Urinary bladder (tissue), 3 donors: ENCODE measurements at regions not wholly inside any gene's neighbourhood (a gene's known extent, or its start where the extent isn't known, plus 50 kb on each side); places are given as distances from the start of the nearest gene placed in this dataset.
"Not testable (repeated sequence)": the region's sequence is repeated elsewhere in the genome, so short reads cannot be mapped to it uniquely, and the experiment has no call there.

Experiments
- DNase-seq: peaks from one replicate; pipeline ENCODE4 v3.0.0-alpha.2; 2015; ENCODE audit errors: extremely low spot score
- H3K27ac ChIP-seq: one replicate; pipeline ENCODE4 v1.5.1; 2013; ENCODE audit warnings: low read depth, mild to moderate bottlenecking, moderate library complexity
- H3K36me3 ChIP-seq: one replicate; pipeline ENCODE4 v1.6.1; 2013; ENCODE audit warnings: mild to moderate bottlenecking, moderate library complexity; ENCODE audit not compliant: insufficient read depth
- H3K4me1 ChIP-seq: one replicate; pipeline ENCODE4 v1.6.1; 2013; ENCODE audit warnings: mild to moderate bottlenecking, moderate library complexity; ENCODE audit not compliant: insufficient read depth
- H3K4me3 ChIP-seq: one replicate; pipeline ENCODE4 v1.5.1; 2013; ENCODE audit warnings: low read depth, low read length
- WGBS: extraction: QIAGEN DNeasy Blood & Tissue Kit; methylation state at CpG from one replicate; pipeline ENCODE4 v1.1.7; 2013; 5-methylcytosine and 5-hydroxymethylcytosine counted together
- donor health status: healthy with polysubstance abuse.
- donor health status: healthy.

DNA sequence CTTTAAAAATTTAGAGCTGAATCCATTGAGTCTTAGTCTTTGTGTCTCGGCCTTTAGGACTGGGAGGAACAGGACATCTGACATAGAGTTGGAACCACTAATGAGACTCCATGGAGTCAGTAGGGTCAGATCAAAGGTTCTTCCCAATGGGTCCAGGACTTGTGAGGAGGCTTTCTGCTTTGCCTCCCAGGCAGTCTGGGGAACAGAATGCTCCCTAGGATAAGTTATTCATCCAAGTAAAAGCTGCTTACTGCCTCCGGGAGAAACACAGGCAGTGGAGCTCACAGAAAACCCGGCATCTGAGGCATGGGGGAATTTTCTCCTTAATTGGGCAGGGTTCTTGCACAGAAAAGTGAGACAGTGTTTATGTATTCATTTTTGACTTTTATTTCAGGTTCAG lies 216.4 kb downstream of the SEC23IP start:
- H3K4me3 ChIP-seq, result no peak overlapping the region
- no peaks in the 10 kb centered on the region for H3K4me1 ChIP-seq
- no peak for DNase-seq
- 74% methylated on average over 3 of the region's 3 CpGs for WGBS
- no peaks in the 10 kb centered on the region for H3K36me3 ChIP-seq
- H3K27ac ChIP-seq, result no peak overlapping the region

DNA sequence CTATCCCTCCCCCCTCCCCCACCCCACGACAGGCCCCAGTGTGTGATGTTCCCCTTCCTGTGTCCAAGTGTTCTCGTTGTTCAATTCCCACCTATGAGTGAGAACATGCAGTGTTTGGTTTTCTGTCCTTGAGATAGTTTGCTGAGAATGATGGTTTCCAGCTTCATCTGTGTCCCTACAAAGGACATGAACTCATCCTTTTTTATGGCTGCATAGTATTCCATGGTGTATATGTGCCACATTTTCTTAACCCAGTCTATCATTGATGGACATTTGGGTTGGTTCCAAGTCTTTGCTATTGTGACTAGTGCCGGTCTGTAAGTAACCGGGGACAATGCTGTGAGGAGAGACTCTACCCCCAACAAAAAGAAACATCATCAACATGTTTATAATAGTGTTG lies 217.2 kb downstream of the SEC23IP start:
- H3K27ac ChIP-seq, H3K4me1 ChIP-seq, DNase-seq, H3K4me3 ChIP-seq, H3K36me3 ChIP-seq: not testable (repeated sequence)
- WGBS, result 88% methylated on average over 4 of the region's 4 CpGs

DNA sequence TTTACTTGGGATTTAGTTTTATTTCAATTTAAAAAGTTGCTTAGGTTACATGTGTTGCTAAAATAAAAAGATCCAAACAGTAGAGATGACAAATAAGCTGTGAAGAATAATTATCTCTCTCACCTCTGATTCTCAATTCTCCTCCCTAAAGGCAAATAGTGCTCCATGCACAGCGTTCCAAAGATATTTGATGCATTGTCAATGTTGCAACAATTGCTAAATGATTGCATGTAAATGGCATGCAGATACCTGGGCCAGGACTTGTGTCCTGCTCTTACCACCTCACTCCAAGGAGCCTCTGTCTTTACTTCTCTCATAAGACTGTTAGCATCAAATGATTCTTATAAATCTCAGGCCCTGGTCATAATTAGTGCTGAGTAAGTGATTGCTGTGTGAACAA lies 217.7 kb downstream of the SEC23IP start:
- 76% methylated on average over 1 of the region's 1 CpG for WGBS
- Histone ChIP-seq H3K27ac (no peak overlapping the region), H3K36me3 (no peaks in the 10 kb centered on the region), H3K4me3 (no peak overlapping the region), H3K4me1 (no peaks in the 10 kb centered on the region)
- no peak for DNase-seq

DNA sequence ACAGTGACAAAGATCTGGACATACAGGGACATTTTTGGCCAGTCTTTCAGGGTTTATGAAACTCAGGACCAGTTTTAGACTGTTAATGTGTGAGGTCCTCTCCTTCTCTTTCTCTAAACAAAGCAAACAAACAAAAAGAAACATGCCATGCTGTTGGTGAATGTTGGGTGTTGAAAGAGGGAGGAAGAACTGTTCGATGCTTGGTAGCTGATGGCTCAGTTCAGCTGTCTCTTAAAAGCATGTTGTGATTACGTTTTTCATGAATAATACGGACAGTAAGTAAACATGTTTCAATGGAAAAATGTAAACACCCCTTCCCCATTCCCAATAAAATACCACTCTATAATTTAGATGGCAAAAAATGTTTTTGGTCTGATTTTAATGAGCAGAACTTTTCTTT lies 219.1 kb downstream of the SEC23IP start:
- H3K36me3 ChIP-seq, result no peaks in the 10 kb centered on the region
- DNase-seq, result no peak
- H3K27ac ChIP-seq, result no peak overlapping the region
- H3K4me1 ChIP-seq, result no peaks in the 10 kb centered on the region
- no peak overlapping the region for H3K4me3 ChIP-seq
- WGBS, result 30% methylated on average over 3 of the region's 3 CpGs

DNA sequence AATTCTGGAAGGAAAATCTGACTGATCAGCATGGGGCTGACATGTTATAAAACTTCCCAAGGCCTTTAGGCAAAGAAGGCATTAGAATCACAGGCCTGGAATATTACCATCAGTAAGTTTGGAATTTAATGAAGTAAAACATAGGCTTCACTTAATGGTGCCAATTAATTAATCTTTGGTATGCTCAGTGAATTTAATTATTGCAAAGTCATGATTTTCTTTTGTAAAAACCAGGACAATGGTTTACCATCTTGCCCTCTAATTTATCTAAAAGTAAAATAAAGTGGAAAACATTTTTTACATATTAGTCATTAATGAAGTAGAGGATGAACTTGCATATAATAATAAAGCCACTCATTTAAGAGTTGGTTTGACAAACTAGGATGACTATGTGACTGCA lies 220.3 kb downstream of the SEC23IP start:
- Histone ChIP-seq H3K4me3 (no peak overlapping the region), H3K27ac (no peak overlapping the region), H3K4me1 (no peaks in the 10 kb centered on the region), H3K36me3 (no peaks in the 10 kb centered on the region)
- DNase-seq, result no peak

DNA sequence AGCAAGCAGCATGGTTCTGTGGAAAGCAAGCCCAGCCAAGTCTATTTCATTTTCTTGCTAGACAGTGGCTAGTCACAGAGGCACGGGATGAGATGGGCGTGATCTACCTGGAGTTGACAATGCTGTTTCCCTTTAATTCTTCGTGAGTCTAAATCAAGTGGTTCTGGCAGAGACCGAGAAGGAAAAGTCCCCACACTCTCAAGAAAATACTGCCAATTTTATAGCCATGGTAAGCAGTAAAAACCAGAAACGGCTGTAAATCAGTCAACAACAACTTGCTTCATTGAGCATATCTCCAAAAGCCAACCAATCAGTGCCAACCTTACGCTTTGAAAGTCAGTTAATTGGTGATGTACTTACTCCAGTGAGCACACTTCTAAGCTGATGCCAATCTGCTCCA lies 223.4 kb downstream of the SEC23IP start:
- Histone ChIP-seq H3K4me3 (no peak overlapping the region), H3K36me3 (no peaks in the 10 kb centered on the region), H3K4me1 (no peaks in the 10 kb centered on the region), H3K27ac (no peak overlapping the region)
- no peak for DNase-seq
- WGBS, result 18% methylated on average over 6 of the region's 6 CpGs

DNA sequence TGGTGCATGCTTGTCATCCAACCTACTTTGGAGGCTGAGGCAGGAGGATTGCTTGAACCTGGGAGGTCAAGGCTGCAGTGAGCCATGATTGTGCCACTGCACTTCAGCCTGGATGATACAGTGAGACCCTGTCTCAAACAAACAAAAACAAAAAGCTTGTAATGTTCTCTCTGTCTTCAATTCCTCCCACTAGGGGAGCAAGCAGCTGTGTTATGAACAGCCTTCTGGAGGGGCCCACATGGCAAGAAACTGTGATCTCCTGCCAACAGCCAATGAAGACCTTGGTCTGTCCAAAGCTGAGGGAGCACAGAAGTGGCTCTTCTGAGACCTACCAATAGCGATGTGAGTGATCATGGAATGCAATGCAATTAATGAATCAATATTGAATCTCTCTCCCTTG lies 229.2 kb downstream of the SEC23IP start:
- Histone ChIP-seq H3K27ac (no peak overlapping the region), H3K36me3 (no peaks in the 10 kb centered on the region), H3K4me3 (no peak overlapping the region), H3K4me1 (no peaks in the 10 kb centered on the region)
- WGBS, result 97% methylated on average over 1 of the region's 1 CpG
- no peak for DNase-seq

DNA sequence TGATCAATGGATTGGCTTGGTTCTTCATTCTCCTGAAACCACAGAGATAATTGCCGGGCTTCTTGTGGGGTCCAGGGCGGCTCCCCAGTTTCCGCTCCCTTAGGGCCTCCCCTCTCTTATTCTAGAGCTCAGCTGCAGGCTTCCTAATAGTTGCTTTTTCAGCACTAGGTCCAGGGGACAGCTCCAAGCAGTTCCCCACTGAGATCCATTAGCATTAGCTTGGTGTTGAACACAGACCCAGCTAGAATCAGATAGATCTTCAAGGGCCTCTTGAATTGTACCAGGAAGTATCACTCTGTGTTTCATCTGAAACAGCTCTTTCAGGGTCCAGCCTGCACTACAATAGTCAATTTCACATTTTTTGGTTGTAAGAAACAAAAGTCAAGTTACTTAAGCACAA lies 238.7 kb downstream of the SEC23IP start:
- H3K4me3 ChIP-seq, result no peak overlapping the region
- no peak for DNase-seq

DNA sequence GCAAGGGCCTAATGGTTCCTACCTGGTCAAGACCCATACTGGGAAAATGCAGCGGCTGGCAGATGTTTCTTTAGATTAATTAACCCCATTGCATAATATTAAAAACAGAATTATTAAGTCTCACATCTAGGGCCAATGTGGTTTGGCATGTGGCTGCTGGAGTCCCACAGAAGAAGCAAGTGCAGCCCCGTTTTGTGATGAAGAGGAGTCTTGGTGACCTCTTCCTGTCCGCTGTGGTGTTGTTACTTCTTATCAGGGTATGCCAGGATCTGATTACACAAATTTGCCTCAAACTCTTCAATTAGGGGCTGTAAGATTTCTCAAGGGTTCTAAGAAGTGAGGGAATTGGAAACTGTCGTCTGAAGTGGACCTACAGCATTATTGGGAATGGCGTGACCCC lies 240.3 kb downstream of the SEC23IP start:
- Histone ChIP-seq H3K27ac (no peak overlapping the region), H3K36me3 (no peaks in the 10 kb centered on the region), H3K4me1 (no peaks in the 10 kb centered on the region), H3K4me3 (no peak overlapping the region)
- WGBS, result 61% methylated on average over 5 of the region's 5 CpGs
- no peak for DNase-seq

More for the DNA sequence above, 238.7 kb downstream of the SEC23IP start:
- no peak overlapping the region for H3K27ac ChIP-seq
- H3K36me3 ChIP-seq, result no peaks in the 10 kb centered on the region
- no peaks in the 10 kb centered on the region for H3K4me1 ChIP-seq
- 33% methylated on average over 3 of the region's 3 CpGs for WGBS

DNA sequence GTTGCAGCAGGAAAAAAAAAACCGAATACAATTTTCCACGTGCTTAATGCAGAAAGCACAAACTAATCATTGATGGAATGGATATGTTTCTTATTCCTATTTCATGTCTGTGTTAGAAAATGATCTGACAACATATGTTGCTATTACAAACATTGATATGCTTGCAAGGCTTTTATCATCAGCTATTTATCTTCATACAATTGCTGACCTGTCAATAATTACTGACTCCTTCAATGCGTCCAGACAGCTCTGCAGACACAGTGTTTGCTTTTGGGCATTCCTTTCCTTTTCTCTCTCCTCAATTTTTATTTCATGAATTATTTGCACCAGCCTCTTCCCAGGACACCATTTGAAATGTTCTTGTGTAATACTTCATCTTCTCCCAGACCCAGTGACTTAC lies 246.2 kb downstream of the SEC23IP start:
- DNase-seq, result no peak
- H3K27ac ChIP-seq, result no peak overlapping the region
- no peak overlapping the region for H3K4me3 ChIP-seq
- no peaks in the 10 kb centered on the region for H3K36me3 ChIP-seq
- no peaks in the 10 kb centered on the region for H3K4me1 ChIP-seq
- 80% methylated on average over 3 of the region's 3 CpGs for WGBS

DNA sequence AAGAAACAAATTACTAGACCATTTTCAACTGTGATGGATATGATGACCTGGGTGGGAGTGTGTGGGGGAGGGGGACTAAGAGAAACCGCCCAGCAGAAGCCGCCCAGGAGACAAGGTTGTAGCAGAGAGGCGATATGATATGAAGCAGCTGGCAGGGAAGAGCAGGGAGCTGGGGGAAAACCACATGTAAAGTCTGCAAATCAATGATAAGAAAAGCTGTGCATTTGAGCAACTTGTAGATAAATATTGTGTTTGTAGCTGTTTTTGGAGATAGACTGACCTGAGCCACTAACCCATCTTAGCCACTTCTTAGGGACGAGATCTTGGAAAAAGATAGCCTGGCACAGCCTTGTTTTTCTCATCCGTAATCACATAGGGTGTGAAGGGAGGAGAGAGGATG lies 252.6 kb downstream of the SEC23IP start:
- Histone ChIP-seq H3K36me3 (no peaks in the 10 kb centered on the region), H3K4me3 (no peak overlapping the region), H3K4me1 (no peaks in the 10 kb centered on the region), H3K27ac (no peak overlapping the region)
- 17% methylated on average over 5 of the region's 5 CpGs for WGBS
- DNase-seq, result no peak

DNA sequence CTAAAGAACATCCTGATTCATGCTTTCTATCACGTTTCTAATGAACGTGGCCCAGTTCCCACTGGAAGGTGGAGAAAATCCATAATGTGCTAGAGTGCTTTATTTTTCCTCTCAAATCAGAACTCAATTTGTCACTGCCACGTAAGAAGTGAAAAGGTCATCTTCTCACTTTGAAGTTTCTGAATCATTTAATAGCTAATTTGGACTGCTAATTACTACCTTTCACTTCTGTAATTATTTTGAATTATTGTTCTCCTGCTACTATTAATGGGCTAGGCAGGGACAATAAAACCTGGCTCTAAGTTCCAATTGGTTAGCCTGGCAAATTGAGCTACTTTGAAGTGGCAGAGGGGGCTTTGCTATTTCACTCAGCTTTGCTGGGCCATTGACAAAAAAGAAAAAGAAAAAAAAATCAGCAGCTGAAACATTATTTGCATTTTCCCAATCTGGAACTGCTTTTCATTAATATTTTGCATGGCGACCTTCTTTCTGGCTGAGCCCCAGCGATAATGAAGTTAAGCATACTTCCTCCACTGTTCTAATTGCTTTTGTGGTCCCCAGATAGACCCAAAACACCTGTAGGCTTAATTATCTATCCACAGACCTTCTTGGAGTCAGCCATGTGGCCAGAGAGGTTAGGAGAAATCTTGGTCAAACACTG lies 264.2 kb downstream of the SEC23IP start:
- DNase-seq, result no peak
- H3K27ac ChIP-seq, result no peak overlapping the region
- 73% methylated on average over 5 of the region's 5 CpGs for WGBS
- no peaks in the 10 kb centered on the region for H3K4me1 ChIP-seq
- H3K36me3 ChIP-seq, result no peaks in the 10 kb centered on the region
- no peak overlapping the region for H3K4me3 ChIP-seq

DNA sequence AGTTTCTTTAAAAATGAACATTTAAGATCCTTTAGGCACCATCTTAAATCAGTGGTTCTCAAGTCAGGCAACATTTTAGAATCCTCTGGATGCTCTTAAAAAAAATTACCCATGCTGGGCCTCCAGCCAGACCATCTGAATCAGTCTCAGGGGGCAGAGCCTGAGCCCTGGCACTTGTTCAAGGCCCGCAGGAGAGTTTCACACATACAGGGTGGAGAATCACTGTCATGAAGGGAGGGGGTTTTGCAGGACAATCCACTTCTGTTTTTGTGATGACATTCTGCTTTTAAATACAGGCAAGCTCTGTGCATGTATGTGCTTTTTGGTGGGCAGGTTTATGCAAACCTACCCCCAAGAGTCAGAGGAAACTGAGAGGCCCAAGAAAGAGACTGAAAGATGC lies 268.6 kb downstream of the SEC23IP start:
- no peak overlapping the region for H3K4me3 ChIP-seq
- H3K36me3 ChIP-seq, result no peaks in the 10 kb centered on the region
- WGBS, result 22% methylated on average over 1 of the region's 1 CpG
- no peaks in the 10 kb centered on the region for H3K4me1 ChIP-seq
- no peak overlapping the region for H3K27ac ChIP-seq
- DNase-seq, result no peak

DNA sequence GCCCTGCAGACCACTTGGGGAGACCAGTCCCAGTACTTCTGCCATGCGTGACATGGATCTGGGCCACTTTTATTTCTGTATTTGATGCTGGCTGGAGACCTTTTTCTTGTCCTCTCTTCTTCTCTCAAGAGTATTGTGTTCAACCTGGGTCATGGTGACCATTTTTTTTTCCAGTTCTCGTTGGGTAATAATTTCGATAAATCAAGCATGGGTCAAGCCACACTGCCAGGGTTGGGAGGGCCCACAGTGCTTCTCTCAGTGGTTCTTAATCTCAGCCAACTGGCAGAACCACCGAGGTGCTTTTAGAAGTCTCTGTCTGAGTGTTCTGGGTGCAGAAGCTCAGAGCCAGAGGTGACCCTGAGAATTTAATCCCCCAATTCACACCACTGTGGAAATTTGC lies 269.9 kb downstream of the SEC23IP start:
- H3K4me1 ChIP-seq, result no peaks in the 10 kb centered on the region
- H3K36me3 ChIP-seq, result no peaks in the 10 kb centered on the region
- H3K4me3 ChIP-seq, result no peak overlapping the region
- H3K27ac ChIP-seq, result no peak overlapping the region
- no peak for DNase-seq
- 84% methylated on average over 4 of the region's 4 CpGs for WGBS

DNA sequence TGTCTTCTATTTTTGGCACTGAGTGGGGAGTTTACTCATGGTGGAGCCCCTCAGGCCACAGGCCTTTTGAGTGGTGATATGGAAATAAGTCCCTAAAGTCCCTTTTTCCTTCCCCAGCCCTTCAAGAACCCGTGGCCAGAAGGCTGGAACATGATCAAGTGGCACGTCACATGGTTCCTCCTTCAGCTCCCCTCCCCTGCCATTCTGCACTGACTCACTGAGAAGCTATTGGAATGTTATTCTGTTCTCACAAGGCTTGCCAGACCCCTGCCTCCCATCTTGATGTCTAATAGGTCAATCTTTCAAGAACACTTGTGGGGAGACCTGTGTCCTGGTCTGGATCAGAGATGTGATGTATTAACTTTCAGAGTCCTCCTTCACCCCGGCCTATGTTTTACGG lies 279.8 kb downstream of the SEC23IP start:
- no peak for DNase-seq

More for the DNA sequence above, 279.8 kb downstream of the SEC23IP start:
- Histone ChIP-seq H3K27ac (no peak overlapping the region), H3K36me3 (no peaks in the 10 kb centered on the region), H3K4me1 (no peaks in the 10 kb centered on the region), H3K4me3 (no peak overlapping the region)
- WGBS, result 66% methylated on average over 4 of the region's 4 CpGs
